NCI-H526 treated with DMSO at 0.1 percent for 48 hours (cell line): ENCODE measurements at regions not wholly inside any gene's neighbourhood (a gene's known extent, or its start where the extent isn't known, plus 50 kb on each side); places are given as distances from the start of the nearest gene placed in this dataset.

Source experiments
- DNase-seq: peaks from one replicate; lab custom pipeline; 2025; lab: John Stamatoyannopoulos, UW

DNA sequence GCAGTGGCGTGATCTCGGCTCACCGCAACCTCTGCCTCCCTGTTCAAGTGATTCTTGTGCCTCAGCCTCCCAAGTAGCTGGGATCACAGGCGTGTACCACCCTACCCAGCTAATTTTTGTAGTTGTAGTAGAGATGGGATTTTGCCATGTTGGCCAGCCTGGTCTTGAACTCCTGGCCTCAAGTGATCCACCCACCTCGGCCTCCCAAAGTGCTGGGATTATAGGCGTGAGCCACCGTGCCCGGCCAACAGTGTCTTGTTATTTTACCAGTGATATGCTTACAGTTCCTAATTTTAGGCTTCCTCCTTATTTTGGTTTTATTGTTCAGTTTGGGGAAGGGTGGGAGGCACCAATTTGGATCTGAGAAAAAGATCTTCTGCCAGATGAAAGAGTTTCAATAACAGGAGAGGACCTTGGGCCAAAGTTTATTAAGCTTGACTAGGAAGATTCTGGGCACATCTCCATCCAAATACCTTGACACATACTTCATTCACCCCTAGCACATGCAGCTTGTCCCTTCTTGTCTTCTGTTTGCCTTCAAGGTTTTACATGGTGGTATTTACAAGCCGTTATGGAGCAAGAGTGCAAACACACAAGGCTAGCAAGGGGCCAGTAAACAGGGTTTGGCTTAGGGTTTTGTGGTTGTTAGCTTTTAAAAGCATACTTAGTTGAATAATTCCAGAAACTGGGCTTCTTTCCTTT lies 168.1 kb upstream of the DMRT1 start:
- DNase-seq: no peak

- DNase-seq: no peak
These were observed 167.5 kb upstream of the DMRT1 start for GRCh38 chr9:673966-674526.

DNA sequence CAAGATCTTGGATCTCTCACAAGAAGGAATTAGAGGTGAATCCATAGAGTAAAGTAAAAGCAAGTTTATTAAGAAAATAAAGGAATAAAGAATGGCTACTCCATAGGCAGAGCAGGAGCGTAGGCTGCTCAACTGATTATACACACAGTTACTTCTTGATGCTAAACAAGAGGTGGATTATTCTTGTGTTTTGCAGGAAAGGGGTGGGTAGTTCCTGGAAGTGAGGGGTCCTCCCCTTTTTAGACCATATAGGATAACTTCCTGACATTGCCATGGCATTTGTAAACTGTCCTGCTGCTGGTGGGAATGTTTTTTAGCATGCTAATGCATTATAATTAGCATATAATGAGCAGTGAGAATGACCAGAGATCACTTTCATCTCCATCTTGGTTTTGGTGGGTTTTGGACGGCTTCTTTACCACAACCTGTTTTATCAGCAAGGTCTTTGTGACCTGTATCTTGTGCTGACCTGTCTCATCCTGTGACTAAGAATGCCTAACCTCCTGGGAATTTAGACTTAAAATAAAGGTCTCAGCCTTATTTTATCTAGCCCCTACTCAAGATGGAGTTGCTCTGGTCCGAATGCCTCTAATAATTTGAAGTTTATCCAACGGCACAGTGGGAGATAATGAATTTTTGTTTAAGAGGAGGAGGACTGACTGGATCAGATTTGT lies 165.7 kb upstream of the DMRT1 start:
- no peak for DNase-seq

DNA sequence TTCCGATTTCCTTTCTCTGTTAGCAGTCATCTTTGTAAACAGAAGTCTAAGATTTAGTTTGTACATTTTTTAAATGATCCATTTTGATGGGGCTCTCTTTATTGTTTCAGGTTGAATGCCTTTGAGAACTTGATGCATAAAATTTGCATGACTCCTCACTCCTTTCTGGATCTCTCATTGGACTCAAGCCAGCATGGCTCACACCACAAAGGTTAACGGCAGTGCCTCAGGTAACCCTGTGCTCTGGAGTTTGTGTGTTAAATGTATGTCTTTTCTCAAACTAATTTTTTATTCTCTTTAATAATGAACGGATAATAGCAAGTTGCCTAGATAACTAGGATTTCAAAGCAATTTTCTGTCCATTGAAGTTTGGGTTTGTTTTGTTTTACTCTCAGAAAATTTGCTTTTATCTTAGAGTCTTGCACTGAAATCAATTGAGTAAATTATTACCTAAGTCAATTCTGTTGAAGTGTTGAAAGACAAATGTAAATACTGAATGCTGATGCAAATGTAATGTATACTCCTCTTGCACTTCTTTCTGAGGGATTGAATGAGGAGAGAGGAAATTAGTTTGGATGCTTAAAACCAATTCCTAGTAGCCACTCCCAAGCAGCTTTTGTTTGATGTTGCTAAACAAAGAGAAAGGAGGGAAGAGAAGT lies 164.6 kb upstream of the DMRT1 start:
- peak; percentile 79 for DNase-seq

DNA sequence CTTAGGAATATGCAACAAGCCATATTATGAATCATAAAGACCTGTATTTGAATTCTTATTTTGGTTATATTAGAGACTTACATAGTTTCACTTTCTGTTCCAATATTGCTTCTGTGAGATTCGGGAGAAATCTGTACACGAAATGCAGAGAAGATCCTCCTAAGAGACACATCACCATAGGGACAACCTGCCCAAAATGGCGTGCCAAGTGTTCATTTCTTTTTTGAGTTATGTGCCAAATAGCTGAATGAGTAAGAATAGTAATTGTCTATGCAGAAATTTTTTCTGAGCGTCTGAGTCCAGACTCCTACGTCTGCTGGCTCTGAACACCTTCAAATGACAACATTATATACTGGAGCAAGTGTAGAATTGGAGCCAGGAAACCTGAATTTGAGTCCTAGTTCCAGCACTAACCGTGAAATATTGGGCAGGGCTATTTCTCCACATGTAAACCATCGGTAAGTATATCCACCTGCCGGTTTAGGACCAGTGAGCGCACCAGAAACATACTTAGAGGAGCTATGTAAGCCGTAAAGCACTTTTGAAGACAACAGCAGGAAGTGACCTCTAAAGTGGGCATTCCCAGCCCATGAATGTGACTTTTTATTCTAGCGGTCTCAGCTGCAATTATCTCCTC lies 163.9 kb upstream of the DMRT1 start:
- no peak for DNase-seq

GRCh38 chr9:678897-679296 lies 162.6 kb upstream of the DMRT1 start:
- DNase-seq: no peak

- no peak for DNase-seq
These were observed 162.0 kb upstream of the DMRT1 start for GRCh38 chr9:679462-679861.

GRCh38 chr9:680106-680505 lies 161.4 kb upstream of the DMRT1 start:
- no peak for DNase-seq

DNA sequence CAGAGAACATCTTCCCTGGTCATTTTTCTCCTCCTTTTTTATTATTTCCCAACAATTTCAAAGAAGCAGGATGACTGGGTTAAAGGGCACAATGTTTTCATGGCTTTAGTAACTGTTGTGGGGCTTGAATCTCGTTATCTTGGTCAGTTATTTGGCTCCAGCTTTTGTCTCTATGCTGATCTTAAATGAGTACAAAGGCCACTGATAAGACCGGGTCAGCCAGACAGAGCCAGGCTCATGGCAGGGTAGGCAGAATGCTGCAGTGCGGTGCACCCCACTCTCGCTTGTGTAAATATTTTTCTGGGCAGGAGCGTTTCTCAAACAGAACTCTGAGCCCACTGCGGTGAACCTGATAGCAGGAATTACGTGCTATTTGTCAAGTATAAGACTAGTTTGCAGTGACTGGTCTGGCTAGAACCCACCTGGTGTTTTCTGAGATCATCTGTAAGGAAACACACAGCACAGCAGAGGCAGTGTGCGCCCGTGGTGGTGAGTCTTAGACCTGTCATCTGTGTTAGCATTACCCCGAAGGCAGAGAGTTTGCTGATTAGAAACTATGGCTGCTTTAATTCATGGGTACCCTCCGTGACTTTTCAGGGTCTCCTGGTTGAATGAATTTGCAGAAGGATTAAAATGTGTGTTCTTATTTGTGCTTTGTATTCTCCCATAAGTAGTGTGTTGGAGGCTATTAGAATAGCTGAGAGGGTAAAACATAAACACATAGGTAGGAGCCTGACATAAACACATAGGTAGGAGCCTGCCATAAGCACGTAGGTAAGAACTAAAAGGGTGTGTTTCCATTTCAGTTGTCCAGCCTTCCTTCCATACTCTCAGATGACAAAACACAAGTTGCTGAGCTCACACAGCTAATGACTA lies 158.6 kb upstream of the DMRT1 start:
- no peak for DNase-seq

- DNase-seq: no peak
These were observed 157.9 kb upstream of the DMRT1 start for GRCh38 chr9:683509-684021.

DNA sequence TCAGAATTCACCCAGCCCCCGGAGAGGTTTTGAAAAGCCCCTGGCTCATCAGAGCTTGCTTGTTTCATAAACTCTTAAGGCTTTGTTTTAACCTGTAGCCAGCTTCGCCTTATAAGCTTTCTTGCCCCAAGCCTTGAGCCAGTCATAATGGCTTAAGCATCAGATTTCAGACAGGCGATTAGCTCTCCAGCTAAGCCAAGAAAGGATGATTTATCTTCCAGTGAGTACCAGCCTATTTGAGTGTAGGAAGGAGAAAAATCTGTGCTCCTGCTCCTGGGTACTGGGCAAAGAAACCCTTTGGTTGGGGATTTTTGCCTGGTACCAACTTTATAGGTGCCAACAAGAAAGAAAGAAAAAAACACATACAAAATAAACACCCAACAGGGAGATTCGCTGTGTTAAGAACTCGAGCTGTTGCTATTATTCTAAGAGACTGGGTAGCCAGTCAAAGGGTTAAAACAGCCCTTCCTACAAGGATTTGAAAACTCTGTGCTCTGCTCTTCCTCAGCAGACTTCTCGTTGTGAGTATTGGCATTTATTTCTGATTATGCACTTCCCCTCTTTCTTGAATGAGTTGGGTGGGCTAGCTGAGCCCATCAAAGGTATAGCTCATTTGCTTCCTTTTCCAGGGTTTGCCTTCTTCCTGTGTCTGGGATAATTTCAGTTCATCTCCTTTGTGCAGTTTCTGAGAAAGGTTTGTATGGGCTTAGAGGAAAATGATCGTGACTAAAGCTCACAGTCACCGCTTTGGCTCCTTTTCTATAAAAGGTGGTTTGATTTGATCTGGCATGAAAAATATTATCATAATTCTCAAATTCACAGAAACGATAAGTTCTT lies 157.2 kb upstream of the DMRT1 start:
- no peak for DNase-seq

- DNase-seq: no peak
These were observed 156.6 kb upstream of the DMRT1 start for GRCh38 chr9:684941-685340.

DNA sequence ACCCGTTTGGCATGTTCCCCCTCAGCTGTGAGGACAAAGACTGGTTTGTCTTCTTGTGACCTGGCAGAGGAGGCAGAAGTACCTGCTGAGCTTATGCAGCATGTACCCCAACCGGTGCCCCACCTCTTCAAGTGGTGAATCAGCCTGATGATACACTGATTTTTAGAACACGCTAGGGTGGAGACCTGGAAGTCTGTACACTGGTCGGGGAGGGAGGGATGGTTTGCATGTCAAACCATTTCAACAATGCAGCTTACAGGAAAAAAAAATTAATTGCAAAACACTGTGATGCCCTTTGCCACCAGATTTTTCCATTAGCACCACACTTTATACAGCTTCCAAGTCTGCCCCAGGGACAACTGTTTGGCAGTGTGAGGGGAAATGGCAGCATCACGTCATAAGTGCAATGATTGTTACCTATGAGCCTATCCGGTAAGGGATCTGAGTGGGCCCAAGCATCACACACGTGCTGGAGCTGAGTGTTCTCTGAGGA lies 155.1 kb upstream of the DMRT1 start:
- no peak for DNase-seq

DNA sequence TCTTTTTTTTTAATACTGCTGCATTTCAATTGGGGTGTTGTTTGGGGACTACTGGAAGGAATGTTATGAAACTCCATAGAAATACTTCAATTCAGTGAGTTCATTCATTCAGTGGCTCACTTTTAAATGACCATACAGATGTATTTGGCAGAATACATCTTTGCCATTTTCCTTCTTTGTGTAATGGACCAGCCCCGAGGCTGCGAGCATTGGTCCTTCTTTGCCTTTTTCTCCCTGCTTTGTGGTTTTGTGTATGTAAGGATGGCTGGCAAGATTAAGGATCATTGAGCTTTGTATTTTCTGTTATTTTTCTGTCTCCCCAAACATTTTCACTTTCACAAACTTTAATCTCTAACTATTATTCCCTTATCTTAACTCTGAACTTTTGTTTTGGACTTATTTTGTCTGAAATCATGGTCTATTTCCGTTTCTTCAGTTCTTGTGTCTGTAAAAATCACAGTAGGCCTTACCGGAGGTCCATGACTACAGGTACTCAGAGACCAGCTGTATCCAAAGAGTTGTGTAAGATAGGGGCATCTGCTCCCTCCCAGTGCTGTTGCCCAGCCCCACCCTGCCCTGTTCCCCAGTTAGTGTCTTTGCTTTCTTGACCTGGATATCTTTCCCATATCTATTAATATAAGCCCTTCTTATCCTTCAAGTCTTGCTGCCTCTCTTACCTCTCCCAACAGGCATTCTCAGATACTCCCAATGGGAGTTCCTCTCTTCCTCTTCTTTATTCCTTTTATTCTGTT lies 154.3 kb upstream of the DMRT1 start:
- DNase-seq: no peak

GRCh38 chr9:687994-688393 lies 153.5 kb upstream of the DMRT1 start:
- DNase-seq: no peak

GRCh38 chr9:690517-691111 lies 150.9 kb upstream of the DMRT1 start:
- no peak for DNase-seq

GRCh38 chr9:691825-692400 lies 149.6 kb upstream of the DMRT1 start:
- no peak for DNase-seq

GRCh38 chr9:692636-693129 lies 148.8 kb upstream of the DMRT1 start:
- DNase-seq: no peak
